ENCODE measurements at regions not wholly inside any gene's neighbourhood (a gene's known extent, or its start where the extent isn't known, plus 50 kb on each side); places are given as distances from the start of the nearest gene placed in this dataset.
"Not testable (repeated sequence)": the region's sequence is repeated elsewhere in the genome, so short reads cannot be mapped to it uniquely, and the experiment has no call there.

DNA sequence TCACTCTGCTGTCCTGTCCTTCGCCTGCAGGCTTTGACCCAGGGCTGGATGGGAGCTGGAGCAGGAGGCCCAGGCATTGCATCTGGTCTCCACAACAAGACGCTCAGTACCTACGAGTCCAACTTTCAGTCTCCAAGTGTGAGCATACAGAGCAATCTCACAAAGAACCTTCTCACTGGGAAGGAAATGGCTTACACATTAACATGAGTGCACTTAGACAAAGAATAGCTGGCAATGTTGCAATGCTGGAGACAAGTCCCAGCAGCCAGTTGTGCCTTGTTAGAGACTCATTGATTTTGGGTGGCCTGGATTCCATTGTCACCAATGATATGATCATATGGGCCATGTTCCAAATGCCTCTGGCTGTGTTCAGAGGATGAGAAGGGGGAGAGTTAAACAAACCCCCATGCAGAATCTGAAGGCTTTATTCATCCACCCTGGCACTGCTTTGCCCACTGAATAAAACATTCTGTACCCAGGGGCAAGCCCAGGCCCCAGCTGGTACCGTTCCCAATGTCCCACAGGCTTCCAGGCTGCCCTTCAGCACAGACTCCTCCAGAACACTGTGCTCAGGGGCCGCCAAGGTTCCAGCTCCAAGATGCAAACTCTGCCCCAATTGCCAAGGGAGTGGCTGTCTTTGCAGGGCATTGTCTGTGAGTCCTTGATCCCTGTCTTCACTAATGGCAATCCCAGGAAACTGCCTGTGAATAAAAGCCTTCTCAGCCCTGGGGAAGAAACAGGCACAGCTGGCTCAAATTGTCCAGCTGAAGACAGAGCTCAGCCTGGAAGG is 185.5 kb downstream of the HSD17B3 start:
- H3K4me1 Mint-ChIP-seq: peaks cover 51 to 60% of the 10 kb centered on the region in 2 donors
- peaks cover 4 to 19% (median 13%) of the 10 kb centered on the region in 3 donors for H3K27me3 Mint-ChIP-seq (ENCODE audit: low read depth in 3 of 3)
- H3K4me3 Mint-ChIP-seq: peak overlapping the region in 3 of 5 donors; percentile 23 to 78 (median 78)

GRCh38 chr9:96115836-96116235 is 186.1 kb downstream of the HSD17B3 start:
- H3K27me3 Mint-ChIP-seq (ENCODE audit: low read depth in 3 of 3): peaks cover 4 to 22% (median 13%) of the 10 kb centered on the region in 3 donors
- no peak for DNase-seq
- H3K36me3 Mint-ChIP-seq: peaks cover 4 to 13% (median 5%) of the 10 kb centered on the region in 3 donors
- H3K27ac Mint-ChIP-seq: no peak overlapping the region
- H3K4me1 Mint-ChIP-seq: peaks cover 45 to 54% of the 10 kb centered on the region in 2 donors
- no peak overlapping the region for H3K4me3 Mint-ChIP-seq
- H3K9me3 Mint-ChIP-seq: peaks cover 0 to 2% (median 0%) of the 10 kb centered on the region in 6 donors

More for the DNA sequence above, 185.5 kb downstream of the HSD17B3 start:
- DNase-seq: no peak
- Mint-ChIP-seq H3K27ac (no peak overlapping the region), H3K9me3 (peaks cover 0 to 2% (median 0%) of the 10 kb centered on the region in 6 donors), H3K36me3 (peaks cover 4 to 9% (median 5%) of the 10 kb centered on the region in 3 donors)

DNA sequence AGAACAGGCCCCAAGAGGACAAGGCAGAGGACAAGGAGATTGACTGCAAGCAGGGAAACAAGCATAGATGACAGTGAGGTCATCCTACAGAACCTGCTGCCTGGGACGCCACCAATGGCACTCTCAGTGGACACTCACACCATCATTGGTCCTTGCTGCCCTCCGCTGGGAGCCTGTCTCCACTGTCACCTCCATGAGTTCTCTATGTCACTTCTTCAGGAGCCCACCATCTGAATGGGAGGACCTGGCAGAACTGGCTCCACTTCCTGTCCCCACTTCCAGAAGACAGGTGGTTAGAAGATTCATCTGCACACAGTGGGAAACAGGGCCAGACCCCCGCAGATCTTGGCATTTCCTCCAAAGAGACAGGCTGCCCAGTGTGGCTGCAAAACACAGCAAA is 188.9 kb downstream of the HSD17B3 start:
- no peak for DNase-seq
- Mint-ChIP-seq H3K9me3 (peaks cover 0 to 1% (median 0%) of the 10 kb centered on the region in 6 donors), H3K4me3 (no peak overlapping the region), H3K27me3 (ENCODE audit: low read depth in 3 of 3) (peaks cover 6 to 20% (median 13%) of the 10 kb centered on the region in 3 donors), H3K4me1 (peaks cover 22 to 31% of the 10 kb centered on the region in 2 donors), H3K36me3 (peaks cover 4 to 17% (median 5%) of the 10 kb centered on the region in 3 donors), H3K27ac (no peak overlapping the region)

DNA sequence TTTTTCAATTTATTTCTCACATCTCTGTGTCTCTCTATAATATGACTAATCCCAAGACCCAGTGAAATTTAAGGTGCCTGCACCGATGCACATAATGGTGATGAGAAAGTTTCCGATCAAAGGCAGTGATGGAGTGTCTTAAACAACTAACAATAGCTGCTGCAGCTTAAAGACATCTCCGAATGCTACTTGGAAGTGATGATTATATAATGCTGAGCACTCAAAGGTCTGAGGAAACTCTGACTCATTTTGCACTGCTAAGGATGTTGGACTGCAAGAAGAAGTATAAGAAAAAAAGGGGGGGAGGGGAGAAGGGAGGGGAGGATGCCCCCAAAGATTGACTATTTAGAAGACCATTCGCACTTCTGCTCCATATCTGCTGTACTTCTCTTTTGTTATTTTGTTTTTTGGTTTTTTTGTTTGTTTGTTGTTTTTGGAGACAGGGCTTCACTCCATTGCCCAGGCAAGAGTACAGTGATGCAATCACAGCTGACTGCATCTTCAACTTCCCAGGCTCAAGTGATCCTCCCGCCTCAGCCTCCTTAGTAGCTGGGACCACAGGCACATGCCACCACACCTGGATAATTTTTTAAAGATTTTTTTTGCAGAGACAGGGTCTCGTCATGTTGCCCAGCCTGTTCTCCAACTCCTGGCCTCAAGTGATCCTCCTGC is 192.2 kb downstream of the HSD17B3 start:
- H3K9me3 Mint-ChIP-seq: peaks cover 0 to 23% (median 16%) of the 10 kb centered on the region in 6 donors
- peaks cover 4 to 19% (median 7%) of the 10 kb centered on the region in 3 donors for H3K27me3 Mint-ChIP-seq (ENCODE audit: low read depth in 3 of 3)
- DNase-seq: no peak
- H3K27ac Mint-ChIP-seq: no peak overlapping the region
- peaks cover 5 to 18% (median 17%) of the 10 kb centered on the region in 3 donors for H3K36me3 Mint-ChIP-seq
- H3K4me3 Mint-ChIP-seq: no peak overlapping the region
- H3K4me1 Mint-ChIP-seq: peaks cover 0 to 2% of the 10 kb centered on the region in 2 donors

DNA sequence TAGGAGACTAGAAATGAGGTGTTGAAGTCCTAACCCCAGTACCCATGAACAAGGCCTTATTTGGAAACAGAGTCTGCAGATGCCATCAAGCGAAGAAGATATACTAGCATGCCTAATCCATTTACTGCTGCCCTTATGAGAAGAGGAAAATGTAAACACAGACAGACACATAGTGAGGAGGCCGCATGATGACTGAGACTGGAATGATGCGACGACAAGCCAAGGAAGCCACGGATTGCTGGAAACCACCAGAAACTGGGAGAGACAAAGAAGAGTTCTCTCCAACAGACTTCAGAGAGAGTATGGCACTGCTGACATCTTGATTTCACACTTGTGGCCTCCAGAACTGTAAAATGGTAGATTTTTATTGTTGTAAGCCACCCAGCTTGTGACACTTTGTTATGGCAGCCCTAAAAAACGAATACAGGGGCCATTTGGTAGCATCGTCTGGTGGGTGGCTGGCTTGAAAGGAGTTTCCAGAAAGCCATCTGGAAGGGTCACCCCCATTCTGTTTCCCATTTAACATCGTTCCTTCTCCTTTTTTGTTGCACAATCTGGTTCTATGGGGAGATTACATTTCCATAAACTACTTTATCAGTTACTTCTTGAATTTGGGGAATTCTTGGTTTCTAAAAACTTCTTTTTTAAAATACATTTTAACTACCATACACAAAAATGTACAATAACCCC is 193.1 kb downstream of the HSD17B3 start:
- peaks cover 3 to 26% (median 18%) of the 10 kb centered on the region in 6 donors for H3K9me3 Mint-ChIP-seq
- no peaks in the 10 kb centered on the region for H3K4me1 Mint-ChIP-seq
- peaks cover 4 to 19% (median 4%) of the 10 kb centered on the region in 3 donors for H3K27me3 Mint-ChIP-seq (ENCODE audit: low read depth in 3 of 3)
- no peak overlapping the region for H3K27ac Mint-ChIP-seq
- no peak for DNase-seq
- H3K36me3 Mint-ChIP-seq: peaks cover 5 to 28% (median 20%) of the 10 kb centered on the region in 3 donors
- H3K4me3 Mint-ChIP-seq: no peak overlapping the region

DNA sequence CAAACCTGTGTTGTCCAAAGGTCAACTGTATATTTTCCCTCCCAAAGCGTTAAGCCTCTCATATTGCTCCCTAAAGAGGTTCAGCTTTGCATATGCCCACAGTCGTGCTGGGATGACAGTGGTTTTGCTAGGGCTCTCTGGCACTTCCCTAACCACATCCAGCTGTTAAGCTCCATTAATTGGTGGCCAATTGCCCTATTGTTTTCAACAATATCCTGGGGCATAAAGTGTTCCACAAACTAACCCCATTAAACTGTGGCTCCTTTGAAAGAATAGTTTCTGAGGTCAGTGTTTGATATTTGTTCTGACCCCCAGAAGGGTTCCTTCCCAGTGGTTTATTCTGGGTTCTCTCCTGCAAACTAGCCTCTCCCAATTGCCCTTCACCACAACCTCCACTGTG is 194.5 kb downstream of the HSD17B3 start:
- H3K27ac Mint-ChIP-seq: no peak overlapping the region
- peaks cover 4 to 19% (median 4%) of the 10 kb centered on the region in 3 donors for H3K27me3 Mint-ChIP-seq (ENCODE audit: low read depth in 3 of 3)
- H3K9me3 Mint-ChIP-seq: peaks cover 3 to 26% (median 18%) of the 10 kb centered on the region in 6 donors
- H3K4me1 Mint-ChIP-seq: no peaks in the 10 kb centered on the region
- H3K4me3 Mint-ChIP-seq: no peak overlapping the region
- no peak for DNase-seq
- peaks cover 5 to 30% (median 20%) of the 10 kb centered on the region in 3 donors for H3K36me3 Mint-ChIP-seq

DNA sequence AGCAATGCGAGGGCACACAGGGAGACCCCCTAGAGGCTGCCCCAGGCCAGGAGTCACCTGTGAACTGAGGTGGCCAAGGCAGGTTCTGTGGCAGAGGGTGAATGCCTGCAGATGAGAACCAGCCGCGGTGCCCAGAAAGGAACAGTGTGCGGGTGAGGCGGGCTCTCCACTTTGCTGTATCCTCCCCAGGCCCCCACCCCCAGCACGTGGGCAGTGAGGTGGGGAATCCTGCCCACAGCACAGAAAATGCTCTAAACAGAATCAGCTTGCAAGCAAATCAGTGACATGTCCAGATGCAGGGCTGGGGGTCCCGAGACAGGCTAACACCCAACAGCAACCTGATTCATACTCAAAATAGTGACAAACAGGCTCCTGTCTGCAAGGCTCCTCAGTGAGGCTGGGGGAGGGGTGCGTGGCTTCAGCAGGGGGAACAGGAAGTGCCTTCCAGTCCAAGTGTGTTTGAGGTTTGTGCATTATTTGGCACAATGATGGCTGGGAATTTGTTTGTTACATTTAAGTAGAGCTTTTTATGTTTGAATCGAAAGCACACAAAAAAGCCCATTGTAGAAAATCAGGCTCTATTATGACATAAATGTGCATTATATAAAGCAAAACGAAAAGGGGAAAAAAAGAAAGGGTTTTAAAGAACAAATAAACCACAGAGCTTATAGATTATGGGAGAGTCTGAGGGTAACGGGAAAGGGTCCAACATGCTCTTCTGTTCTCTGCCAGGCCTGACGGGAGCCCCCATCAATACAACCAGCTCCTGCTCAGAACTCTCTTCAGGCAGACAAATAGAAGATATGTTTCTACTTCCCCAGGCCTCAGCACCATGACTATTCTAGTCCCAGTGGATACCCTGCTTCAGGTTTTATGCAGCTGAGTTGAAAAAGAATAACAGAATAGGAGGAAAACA is 201.3 kb downstream of the HSD17B3 start:
- Mint-ChIP-seq H3K4me1 (peaks cover 9 to 16% of the 10 kb centered on the region in 2 donors), H3K27me3 (ENCODE audit: low read depth in 3 of 3) (peaks cover 2 to 7% (median 4%) of the 10 kb centered on the region in 3 donors), H3K36me3 (peaks cover 0 to 21% (median 8%) of the 10 kb centered on the region in 3 donors), H3K9me3 (peaks cover 4 to 14% (median 6%) of the 10 kb centered on the region in 6 donors), H3K4me3 (no peak overlapping the region), H3K27ac (no peak overlapping the region)
- DNase-seq: no peak

- not testable (repeated sequence) for DNase-seq, H3K9me3 Mint-ChIP-seq, H3K4me3 Mint-ChIP-seq, H3K36me3 Mint-ChIP-seq, H3K4me1 Mint-ChIP-seq, H3K27ac Mint-ChIP-seq
- peaks cover 5 to 12% (median 6%) of the 10 kb centered on the region in 3 donors for H3K27me3 Mint-ChIP-seq (ENCODE audit: low read depth in 3 of 3)
These were observed 211.3 kb downstream of the HSD17B3 start for GRCh38 chr9:96090630-96091029.

DNA sequence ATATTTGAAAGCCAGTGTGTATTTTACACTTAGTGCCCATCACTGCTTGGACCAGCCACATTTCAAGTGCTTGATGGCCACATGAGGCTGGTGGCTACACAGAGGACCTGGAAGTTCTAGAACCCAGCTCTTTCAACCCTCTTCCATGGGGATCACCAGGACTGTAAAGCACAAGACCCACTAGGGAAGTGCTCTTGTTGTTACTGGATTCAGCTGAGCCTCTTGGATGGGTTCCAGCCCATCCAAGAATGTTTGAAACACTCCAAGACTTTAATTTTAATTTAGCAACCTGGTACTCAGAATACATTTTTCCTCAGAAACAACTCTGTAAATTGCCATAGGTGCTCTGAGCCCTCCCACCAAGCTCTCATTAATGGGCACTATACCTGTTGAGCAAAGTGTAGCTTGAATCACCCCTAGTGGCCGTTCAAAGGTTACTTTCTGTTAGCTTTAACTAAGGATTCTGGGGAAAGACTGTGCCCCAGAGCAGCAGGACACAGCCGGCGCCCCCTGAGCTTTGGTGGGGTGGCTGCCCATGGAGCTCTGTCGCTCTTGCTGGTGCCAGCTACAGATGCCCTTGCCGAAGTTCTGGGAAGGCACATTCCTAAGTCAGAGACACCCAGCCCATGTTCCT is 212.4 kb downstream of the HSD17B3 start:
- H3K9me3 Mint-ChIP-seq: peaks cover 0 to 1% (median 0%) of the 10 kb centered on the region in 6 donors
- peaks cover 0 to 4% (median 0%) of the 10 kb centered on the region in 3 donors for H3K36me3 Mint-ChIP-seq
- peaks cover 3 to 4% of the 10 kb centered on the region in 2 donors for H3K4me1 Mint-ChIP-seq
- H3K4me3 Mint-ChIP-seq: no peak overlapping the region
- no peak overlapping the region for H3K27ac Mint-ChIP-seq
- no peak for DNase-seq
- peaks cover 5 to 10% (median 9%) of the 10 kb centered on the region in 3 donors for H3K27me3 Mint-ChIP-seq (ENCODE audit: low read depth in 3 of 3)

DNA sequence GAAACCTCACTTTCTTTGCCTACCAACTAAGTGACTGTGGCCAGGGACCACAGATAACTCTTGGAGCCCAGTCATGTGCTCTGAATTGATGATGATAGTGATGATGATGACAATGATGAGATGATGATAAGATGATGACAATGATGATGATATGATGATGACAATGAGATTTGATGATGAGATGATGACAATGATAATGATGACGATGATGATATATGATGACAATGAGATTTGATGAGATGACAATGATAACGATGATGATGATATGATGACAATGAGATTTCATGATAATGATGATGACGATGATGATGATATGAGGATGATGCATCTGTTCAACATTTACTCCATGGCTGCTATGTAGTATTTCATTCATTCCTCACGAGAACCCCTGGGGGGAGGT is 213.0 kb downstream of the ERCC6L2 start:
- Mint-ChIP-seq H3K36me3 (peaks cover 0 to 4% (median 0%) of the 10 kb centered on the region in 3 donors), H3K27me3 (ENCODE audit: low read depth in 3 of 3) (peaks cover 6 to 9% (median 9%) of the 10 kb centered on the region in 3 donors), H3K4me3 (no peak overlapping the region), H3K9me3 (peaks cover 0 to 1% (median 0%) of the 10 kb centered on the region in 6 donors), H3K4me1 (peaks cover 13% of the 10 kb centered on the region in 2 donors), H3K27ac (no peak overlapping the region)
- no peak for DNase-seq

DNA sequence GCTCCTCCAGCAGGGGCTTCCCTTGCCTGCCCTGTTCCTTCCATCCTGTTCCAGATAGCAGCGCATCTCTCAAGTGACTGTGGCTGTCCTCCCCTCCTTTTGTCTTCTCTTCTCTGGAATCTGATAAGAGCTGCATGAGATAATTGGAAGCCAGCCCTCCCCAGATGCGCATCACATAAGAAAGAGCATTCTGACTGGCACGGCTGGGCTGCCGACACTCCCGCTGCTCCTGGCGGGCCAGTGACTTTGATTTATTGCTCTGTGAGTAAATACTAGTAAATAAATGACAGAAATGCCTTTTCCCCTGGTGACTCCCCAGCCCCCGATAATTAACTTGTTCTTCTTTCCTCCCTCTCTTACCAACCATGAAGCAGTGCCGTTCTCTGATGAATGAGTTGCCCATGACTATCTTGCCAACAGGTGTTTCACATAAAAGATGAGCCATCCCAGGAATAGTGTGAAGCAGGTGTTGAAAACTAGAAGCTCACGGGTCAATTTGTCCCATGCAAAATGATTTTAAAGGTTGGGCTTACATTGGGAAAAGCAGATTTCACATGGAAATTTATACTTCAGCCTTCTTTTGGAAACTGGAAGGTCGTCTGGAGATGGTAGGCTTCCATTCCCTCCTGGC is 212.3 kb downstream of the ERCC6L2 start:
- peaks cover 8 to 12% (median 9%) of the 10 kb centered on the region in 3 donors for H3K27me3 Mint-ChIP-seq (ENCODE audit: low read depth in 3 of 3)
- H3K27ac Mint-ChIP-seq: no peak overlapping the region
- DNase-seq: no peak
- H3K4me3 Mint-ChIP-seq: no peak overlapping the region
- peaks cover 13 to 18% of the 10 kb centered on the region in 2 donors for H3K4me1 Mint-ChIP-seq
- H3K36me3 Mint-ChIP-seq: peaks cover 0 to 4% (median 0%) of the 10 kb centered on the region in 3 donors
- H3K9me3 Mint-ChIP-seq: peaks cover 0 to 1% (median 0%) of the 10 kb centered on the region in 6 donors
